GM12865 (cell line): ENCODE measurements at regions not wholly inside any gene's neighbourhood (a gene's known extent, or its start where the extent isn't known, plus 50 kb on each side); places are given as distances from the start of the nearest gene placed in this dataset.

ENCODE experiments used
- DNase-seq: peaks from one replicate; pipeline ENCODE4 v3.0.0; 2010; ENCODE audit warnings: low read depth
- H3K4me3 ChIP-seq: 2 replicates; pipeline ENCODE4 v1.5.1; 2011; ENCODE audit warnings: mild to moderate bottlenecking, low read depth, low read length, control low read depth
- CTCF ChIP-seq: IDR thresholded peaks from 2 replicates; pipeline ENCODE4 v1.5.1; 2011; ENCODE audit warnings: low read length, control low read depth, low read depth, inconsistent platforms; ENCODE audit not compliant: insufficient read depth; ENCODE audit errors: missing control alignments

DNA sequence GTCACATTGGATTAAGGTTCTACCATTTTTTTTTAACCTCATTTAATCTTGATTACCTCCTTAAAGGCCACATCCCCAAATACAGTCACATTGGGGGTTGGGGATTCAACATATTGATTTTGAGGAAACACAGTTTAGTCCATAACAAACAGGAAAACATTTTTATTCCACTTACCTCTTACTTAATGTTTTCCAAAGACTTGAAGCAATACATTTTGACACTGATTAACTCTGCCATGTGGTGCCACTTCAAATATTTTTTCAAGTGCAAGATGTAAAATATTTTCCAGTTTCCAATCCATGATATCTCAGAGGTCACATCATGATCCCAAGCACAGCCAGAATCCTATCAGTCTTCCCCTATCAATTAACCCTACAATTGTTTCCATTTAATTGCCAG is 548.0 kb downstream of the CSNK1G3 start:
- no peak overlapping the region for H3K4me3 ChIP-seq
- no peak for DNase-seq
- no peak for TF ChIP-seq CTCF

GRCh38 chr5:124059200-124059599 is 547.2 kb downstream of the CSNK1G3 start:
- TF ChIP-seq CTCF: no peak
- no peak for DNase-seq
- no peak overlapping the region for H3K4me3 ChIP-seq

GRCh38 chr5:124057724-124058231 is 545.8 kb downstream of the CSNK1G3 start:
- 0 out of 2 replicates have a peak overlapping the region, but pooled peaks have one; percentile 11 for H3K4me3 ChIP-seq
- DNase-seq: no peak
- no peak for TF ChIP-seq CTCF

DNA sequence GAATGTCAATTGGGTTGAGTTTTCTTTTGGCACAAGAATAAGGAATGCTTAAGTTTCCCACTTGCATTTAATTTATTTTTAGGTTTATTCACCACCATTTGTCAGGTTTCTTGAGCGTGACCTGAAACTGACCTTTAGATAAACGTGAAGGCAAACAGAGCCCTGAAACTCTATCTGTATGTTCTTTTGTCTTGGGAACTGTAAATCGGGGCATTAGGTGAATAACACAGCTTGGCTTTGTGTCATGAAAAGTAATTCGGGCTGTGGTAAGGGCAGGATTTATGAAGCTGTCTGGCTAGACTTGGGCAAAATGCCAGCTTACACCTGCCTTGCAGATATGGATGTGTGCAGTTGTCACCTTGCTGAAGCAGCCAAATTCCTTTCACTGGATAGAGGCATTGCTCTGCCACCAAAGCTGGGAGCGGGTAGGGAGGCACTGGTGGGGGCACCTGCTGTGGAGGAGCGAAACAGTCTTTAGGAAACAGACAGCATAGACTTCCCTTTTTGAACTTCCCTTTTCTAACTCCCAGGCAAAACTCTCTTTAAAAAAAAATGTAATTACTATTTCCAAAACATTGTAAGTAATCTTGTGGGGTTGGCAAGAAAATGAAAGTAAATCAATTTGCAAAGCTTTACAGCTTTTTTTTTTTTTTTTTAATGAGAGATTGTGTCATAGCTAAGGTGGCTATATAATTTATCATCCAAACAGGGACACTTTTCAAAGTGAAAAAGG is 545.2 kb downstream of the CSNK1G3 start:
- H3K4me3 ChIP-seq: peak overlapping the region; percentile 11; the same call in 1 of the 2 replicates
- no peak for TF ChIP-seq CTCF
- DNase-seq: peak; percentile 59

DNA sequence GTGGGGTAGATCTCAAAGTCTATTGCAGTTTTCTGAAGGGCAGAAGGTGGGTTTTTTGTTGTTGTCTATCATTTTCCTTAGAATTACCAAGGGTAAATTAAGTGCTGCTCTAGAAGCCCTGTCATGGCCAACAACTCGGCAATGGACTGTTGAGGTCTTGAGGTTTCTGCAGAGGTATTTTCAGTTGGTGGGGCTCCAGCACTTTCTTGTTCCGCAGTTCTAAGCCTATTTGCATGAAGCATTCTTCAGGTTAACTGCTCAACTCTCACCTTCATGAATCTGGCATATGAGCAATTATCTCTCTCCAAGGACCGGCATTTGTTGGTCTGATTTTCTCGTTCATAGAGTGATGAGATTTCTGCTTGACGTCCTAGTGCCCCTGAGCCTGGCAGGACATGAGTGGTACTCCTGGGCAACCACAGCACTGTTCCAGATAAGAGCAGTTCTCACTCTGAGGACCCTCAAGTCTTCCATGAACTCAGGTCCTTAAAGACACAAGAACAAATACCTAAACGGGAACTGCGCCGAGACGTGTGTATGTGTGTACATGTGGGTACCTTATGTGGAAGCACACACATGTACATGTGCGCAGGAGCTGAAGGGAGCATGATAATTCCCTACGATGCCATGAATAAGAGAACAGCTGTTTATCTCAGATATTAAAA is 544.5 kb downstream of the CSNK1G3 start:
- DNase-seq: peak; percentile 71
- TF ChIP-seq CTCF: no peak
- no peak overlapping the region for H3K4me3 ChIP-seq

DNA sequence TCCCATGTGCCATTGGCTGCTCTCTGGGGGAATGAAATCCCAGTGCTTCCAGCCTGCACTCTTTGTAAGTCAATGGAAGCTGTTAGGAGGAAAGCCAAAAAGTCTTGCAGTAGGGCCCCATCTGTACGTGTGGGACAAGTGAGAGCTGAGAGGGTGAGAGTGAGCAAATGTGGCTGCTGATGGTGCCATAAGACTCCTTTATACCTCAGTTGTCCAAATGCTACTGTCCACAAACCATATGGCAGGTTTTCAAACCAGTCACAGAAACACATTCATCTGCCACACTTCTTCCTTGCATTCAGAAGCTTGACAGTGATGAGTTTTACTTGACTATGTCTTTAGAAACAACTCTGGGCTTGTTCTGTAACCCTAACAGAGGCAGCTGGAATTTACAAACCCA is 543.8 kb downstream of the CSNK1G3 start:
- TF ChIP-seq CTCF: no peak
- no peak for DNase-seq
- no peak overlapping the region for H3K4me3 ChIP-seq
